Spleen (tissue), 11 donors: ENCODE measurements at regions not wholly inside any gene's neighbourhood (a gene's known extent, or its start where the extent isn't known, plus 50 kb on each side); places are given as distances from the start of the nearest gene placed in this dataset.

Experiments used
- DNase-seq: peaks from one replicate; pipeline ENCODE4 v3.0.0-alpha.2; 2020
- H3K27ac ChIP-seq, 8 donors: fragments of 200-600 bp; sonication (generic) in 7 of 8; 1 replicate in 4 of 8; 2 replicates in 4 of 8; pipeline versions ENCODE4 v1.5.0 to v1.8.0; 2016 to 2021; ENCODE audit warnings: inconsistent platforms in 4 of 8, mild to moderate bottlenecking in 4 of 8, moderate library complexity in 1 of 8
- H3K27me3 ChIP-seq, 7 donors: fragments of 200-600 bp; sonication (generic) in 6 of 7; replicated peaks in 1 of 7; 1 replicate in 4 of 7; 2 replicates in 3 of 7; pipeline versions ENCODE4 v1.5.0 to v1.8.0; 2016 to 2021; ENCODE audit warnings: inconsistent platforms in 3 of 7, mild to moderate bottlenecking in 1 of 7
- H3K36me3 ChIP-seq, 6 donors: fragments of 200-600 bp; sonication (generic) in 5 of 6; 1 replicate in 4 of 6; 2 replicates in 2 of 6; pipeline versions ENCODE4 v1.5.0 to v1.8.0; 2016 to 2021; ENCODE audit warnings: inconsistent platforms in 2 of 6
- H3K4me1 ChIP-seq, 6 donors: fragments of 200-600 bp; sonication (generic) in 5 of 6; 1 replicate in 3 of 6; 2 replicates in 3 of 6; pipeline versions ENCODE4 v1.5.0 to v1.8.0; 2016 to 2021; ENCODE audit warnings: inconsistent platforms in 3 of 6
- H3K4me3 ChIP-seq, 8 donors: fragments of 200-600 bp; sonication (generic) in 7 of 8; 1 replicate in 4 of 8; 2 replicates in 4 of 8; pipeline versions ENCODE4 v1.5.0 to v1.8.0; 2016 to 2021; ENCODE audit warnings: inconsistent platforms in 4 of 8, mild to moderate bottlenecking in 4 of 8, moderate library complexity in 2 of 8
- H3K9me3 ChIP-seq, 8 donors: fragments of 200-600 bp; sonication (generic) in 7 of 8; 1 replicate in 4 of 8; 2 replicates in 4 of 8; pipeline versions ENCODE4 v1.5.0 to v1.8.0; 2016 to 2021; ENCODE audit warnings: inconsistent platforms in 4 of 8
- CTCF ChIP-seq, 11 experiments: fragments of 200-600 bp in 7 of 11; fragments of 450-650 bp in 4 of 11; sonication (generic) in 4 of 11; IDR thresholded peaks in 8 of 11; conservative IDR thresholded peaks in 3 of 11; 1 replicate in 7 of 11; 2 replicates in 4 of 11; pipeline versions ENCODE4 v1.4.0 to v1.8.0; 2016 to 2021; ENCODE audit warnings: antibody characterized with exemption in 11 of 11, inconsistent platforms in 4 of 11, mild to moderate bottlenecking in 1 of 11
- POLR2A ChIP-seq, 3 donors: fragments of 450-650 bp; IDR thresholded peaks; one replicate each; pipeline ENCODE4 v1.5.1; 2017; ENCODE audit warnings: antibody characterized with exemption in 3 of 3, mild to moderate bottlenecking in 1 of 3
- POLR2AphosphoS5 ChIP-seq, 3 donors: sonication (generic); formaldehyde crosslinking; IDR thresholded peaks; one replicate each; pipeline ENCODE4 v1.5.1; 2017; ENCODE audit warnings: antibody characterized with exemption in 3 of 3
- WGBS, 5 donors: extraction: QIAGEN DNeasy Blood & Tissue Kit in 3 of 5; methylation state at CpG; one replicate each; pipeline versions ENCODE4 v1.1.5 to v1.1.7; 2013 to 2018; 5-methylcytosine and 5-hydroxymethylcytosine counted together
- intact Hi-C: fragments of 100-400 bp; cut with DNase I; formaldehyde crosslinking; loops from one replicate; pipeline ENCODE4 v1.15.0; 2023; ENCODE audit warnings: low total_unique reads
- donor health status: healthy with polysubstance abuse.
- donor health status: DM: no; HTN: no; CAD: no; lungs with moderate emphysema.
- donor health status: DM: no; HTN: no; CAD: no.
- donor health status: Bipolar disorder and iron deficiency.
- donor health status: healthy.
- donor health status: DM: no; HTN: no; CAD: no.
- donor health status: DM: yes; HTN: yes; CAD: no.

- H3K4me1 ChIP-seq = no peaks in the 10 kb centered on the region
- 63 to 83% (median 73%) methylated on average over 1 of the region's 1 CpG for WGBS, 5 donors
- no peak for TF ChIP-seq CTCF (IDR thresholded peaks at IDR 0.05 in 8 of 11, conservative IDR thresholded peaks at IDR 0.05 in 3 of 11)
- TF ChIP-seq POLR2A (IDR thresholded peaks at IDR 0.05) = no peak
- no peak for TF ChIP-seq POLR2AphosphoS5 (IDR thresholded peaks at IDR 0.05)
- intact Hi-C loops = no loop called here
- no peak for DNase-seq
- peaks cover 0 to 39% (median 0%) of the 10 kb centered on the region in 7 donors for H3K27me3 ChIP-seq
- no peak overlapping the region for H3K4me3 ChIP-seq
- H3K9me3 ChIP-seq = peaks cover 0 to 25% (median 9%) of the 10 kb centered on the region in 8 donors
- no peaks in the 10 kb centered on the region for H3K36me3 ChIP-seq
- H3K27ac ChIP-seq = no peak overlapping the region
Measured at GRCh38 chr5:173522518-173522917, 93.9 kb downstream of the BOD1 start.

GRCh38 chr5:173518856-173519255, 97.6 kb downstream of the BOD1 start:
- 80 to 92% (median 88%) methylated on average over 6 of the region's 6 CpGs for WGBS, 5 donors
- peaks cover 0 to 25% (median 9%) of the 10 kb centered on the region in 8 donors for H3K9me3 ChIP-seq
- no peaks in the 10 kb centered on the region for H3K4me1 ChIP-seq
- H3K4me3 ChIP-seq = no peak overlapping the region
- intact Hi-C loops = no loop called here
- TF ChIP-seq POLR2AphosphoS5 (IDR thresholded peaks at IDR 0.05) = no peak
- no peak for TF ChIP-seq CTCF (IDR thresholded peaks at IDR 0.05 in 8 of 11, conservative IDR thresholded peaks at IDR 0.05 in 3 of 11)
- no peak for TF ChIP-seq POLR2A (IDR thresholded peaks at IDR 0.05)
- H3K27ac ChIP-seq = no peak overlapping the region
- H3K27me3 ChIP-seq = peaks cover 0 to 29% (median 0%) of the 10 kb centered on the region in 7 donors
- no peak for DNase-seq
- H3K36me3 ChIP-seq = no peaks in the 10 kb centered on the region

GRCh38 chr5:173517648-173518047, 98.8 kb downstream of the BOD1 start:
- intact Hi-C loops = no loop called here
- no peak overlapping the region for H3K27ac ChIP-seq
- H3K9me3 ChIP-seq = peaks cover 0 to 25% (median 9%) of the 10 kb centered on the region in 8 donors
- H3K27me3 ChIP-seq = peaks cover 0 to 41% (median 4%) of the 10 kb centered on the region in 7 donors
- no peak for TF ChIP-seq CTCF (IDR thresholded peaks at IDR 0.05 in 8 of 11, conservative IDR thresholded peaks at IDR 0.05 in 3 of 11)
- no peak for TF ChIP-seq POLR2A (IDR thresholded peaks at IDR 0.05)
- no peak for TF ChIP-seq POLR2AphosphoS5 (IDR thresholded peaks at IDR 0.05)
- WGBS, 5 donors = 72 to 86% (median 78%) methylated on average over 3 of the region's 3 CpGs
- no peak overlapping the region for H3K4me3 ChIP-seq
- no peaks in the 10 kb centered on the region for H3K36me3 ChIP-seq
- H3K4me1 ChIP-seq = no peaks in the 10 kb centered on the region
- no peak for DNase-seq

GRCh38 chr5:173515526-173515925, 100.9 kb downstream of the BOD1 start:
- no peak for DNase-seq
- Histone ChIP-seq H3K4me1 (no peaks in the 10 kb centered on the region), H3K27me3 (peaks cover 0 to 43% (median 12%) of the 10 kb centered on the region in 7 donors), H3K27ac (no peak overlapping the region), H3K36me3 (no peaks in the 10 kb centered on the region), H3K9me3 (peaks cover 0 to 9% (median 5%) of the 10 kb centered on the region in 8 donors), H3K4me3 (no peak overlapping the region)
- intact Hi-C loops = no loop called here
- TF ChIP-seq POLR2AphosphoS5 (IDR thresholded peaks at IDR 0.05) (no peak), CTCF (IDR thresholded peaks at IDR 0.05 in 8 of 11, conservative IDR thresholded peaks at IDR 0.05 in 3 of 11) (no peak), POLR2A (IDR thresholded peaks at IDR 0.05) (no peak)
- 24 to 61% (median 47%) methylated on average over 1 of the region's 1 CpG for WGBS, 5 donors
